ENCODE measurements at regions not wholly inside any gene's neighbourhood (a gene's known extent, or its start where the extent isn't known, plus 50 kb on each side); places are given as distances from the start of the nearest gene placed in this dataset.

GRCh38 chr5:9699681-9700080, 69.5 kb upstream of the TAS2R1 start (continued):
- TF ChIP-seq ATF2 (IDR thresholded peaks at IDR 0.05; ENCODE audit: low read length) (no peak), SAP30 (IDR thresholded peaks at IDR 0.05; ENCODE audit: insufficient read depth, insufficient replicate concordance, low read length) (no peak), BRCA1 (IDR thresholded peaks at IDR 0.05; ENCODE audit: low read depth, low read length) (no peak), GABPA (IDR thresholded peaks at IDR 0.05; ENCODE audit: borderline replicate concordance, insufficient read depth, low read length) (no peak)
